ENCODE measurements at regions not wholly inside any gene's neighbourhood (a gene's known extent, or its start where the extent isn't known, plus 50 kb on each side); places are given as distances from the start of the nearest gene placed in this dataset.

DNA sequence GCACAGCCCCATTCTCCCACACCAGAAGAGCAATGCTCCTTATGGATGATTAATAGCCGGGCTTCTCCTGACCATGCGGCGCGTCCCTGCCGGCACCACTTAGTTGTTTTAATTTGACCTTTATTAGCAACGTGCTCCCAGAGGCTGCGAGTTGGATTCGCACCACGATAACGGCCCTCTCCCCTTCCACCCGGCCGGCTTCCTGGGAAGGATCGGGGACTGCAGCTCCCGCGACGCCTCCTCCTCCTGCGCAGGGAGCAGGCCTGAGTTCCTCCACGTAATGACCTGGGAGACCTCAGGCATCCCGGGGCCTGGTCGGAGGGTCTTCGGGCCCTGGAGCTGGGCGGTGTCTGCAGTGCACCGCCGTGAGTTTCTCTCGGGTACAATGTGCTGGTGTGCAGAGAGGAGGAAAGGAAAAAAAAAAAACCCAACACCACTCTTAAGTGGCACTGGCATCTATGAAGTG, 243.3 kb upstream of the TOPAZ1 start:
- H3K9me3 Mint-ChIP-seq: peaks cover 11% of the 10 kb centered on the region
- H3K4me3 Mint-ChIP-seq: peak overlapping the region; percentile 83 to 86 (median 85)
- H3K27me3 Mint-ChIP-seq (ENCODE audit: low read depth): peaks cover 97% of the 10 kb centered on the region
- peaks cover 34% of the 10 kb centered on the region for H3K4me1 Mint-ChIP-seq
- H3K36me3 Mint-ChIP-seq (ENCODE audit: low read depth): no peaks in the 10 kb centered on the region
- H3K27ac Mint-ChIP-seq: no peak overlapping the region
- TF ChIP-seq, protein P1, sequence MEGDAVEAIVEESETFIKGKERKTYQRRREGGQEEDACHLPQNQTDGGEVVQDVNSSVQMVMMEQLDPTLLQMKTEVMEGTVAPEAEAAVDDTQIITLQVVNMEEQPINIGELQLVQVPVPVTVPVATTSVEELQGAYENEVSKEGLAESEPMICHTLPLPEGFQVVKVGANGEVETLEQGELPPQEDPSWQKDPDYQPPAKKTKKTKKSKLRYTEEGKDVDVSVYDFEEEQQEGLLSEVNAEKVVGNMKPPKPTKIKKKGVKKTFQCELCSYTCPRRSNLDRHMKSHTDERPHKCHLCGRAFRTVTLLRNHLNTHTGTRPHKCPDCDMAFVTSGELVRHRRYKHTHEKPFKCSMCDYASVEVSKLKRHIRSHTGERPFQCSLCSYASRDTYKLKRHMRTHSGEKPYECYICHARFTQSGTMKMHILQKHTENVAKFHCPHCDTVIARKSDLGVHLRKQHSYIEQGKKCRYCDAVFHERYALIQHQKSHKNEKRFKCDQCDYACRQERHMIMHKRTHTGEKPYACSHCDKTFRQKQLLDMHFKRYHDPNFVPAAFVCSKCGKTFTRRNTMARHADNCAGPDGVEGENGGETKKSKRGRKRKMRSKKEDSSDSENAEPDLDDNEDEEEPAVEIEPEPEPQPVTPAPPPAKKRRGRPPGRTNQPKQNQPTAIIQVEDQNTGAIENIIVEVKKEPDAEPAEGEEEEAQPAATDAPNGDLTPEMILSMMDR (IDR thresholded peaks at IDR 0.05; ENCODE audit: unreplicated experiment in 3 of 3): no peak

DNA sequence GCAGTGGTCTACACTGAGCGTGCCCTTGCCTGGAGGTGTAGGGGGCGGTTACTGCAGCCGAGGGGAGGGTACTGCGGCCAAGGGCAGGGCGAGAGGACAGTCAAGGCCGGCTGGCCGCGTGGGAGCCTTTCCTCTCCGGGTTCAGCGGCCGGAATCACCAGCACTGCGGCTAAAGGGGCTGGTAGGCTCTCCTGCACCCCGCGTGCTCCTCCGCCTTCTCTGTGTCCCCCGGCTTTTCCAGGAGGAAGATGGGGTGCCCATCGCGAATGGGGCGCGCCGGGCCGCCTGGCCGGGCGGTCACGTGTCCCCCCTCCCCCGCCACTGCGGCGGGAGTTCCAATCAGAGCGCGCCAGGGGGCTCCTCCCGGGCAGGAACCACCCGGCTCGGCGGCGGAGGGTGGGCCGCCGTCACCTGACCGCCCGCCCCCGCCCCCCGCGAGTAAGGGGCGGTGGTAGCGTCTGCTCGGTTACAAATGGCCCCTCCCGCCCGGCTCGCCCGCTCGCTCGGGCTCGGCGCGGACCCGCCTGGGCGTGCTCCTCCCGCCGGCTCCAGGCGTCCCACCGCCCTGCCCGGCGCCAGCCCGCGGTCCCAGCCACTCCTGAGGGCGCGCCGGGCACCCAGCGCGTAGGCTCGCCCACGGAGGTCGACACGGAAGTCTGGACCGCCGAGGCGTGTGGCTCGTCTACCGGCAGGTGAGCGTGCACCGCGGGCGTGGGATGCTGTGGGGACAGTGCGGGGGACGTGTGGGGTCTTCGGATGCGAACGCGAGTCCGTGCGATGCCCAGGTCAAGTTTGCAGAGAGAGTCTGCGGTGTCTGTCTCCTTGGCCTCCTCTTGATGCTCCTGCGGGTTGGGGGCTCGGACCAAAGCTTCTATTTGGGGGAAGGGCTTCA, 242.6 kb upstream of the TOPAZ1 start:
- Mint-ChIP-seq H3K4me3 (peak overlapping the region; percentile 83 to 92 (median 86)), H3K4me1 (peaks cover 34% of the 10 kb centered on the region), H3K27me3 (ENCODE audit: low read depth) (peaks cover 97% of the 10 kb centered on the region), H3K36me3 (ENCODE audit: low read depth) (no peaks in the 10 kb centered on the region), H3K9me3 (peaks cover 4% of the 10 kb centered on the region), H3K27ac (no peak overlapping the region)
- TF ChIP-seq, protein P1 (IDR thresholded peaks at IDR 0.05; ENCODE audit: unreplicated experiment in 3 of 3): no peak

DNA sequence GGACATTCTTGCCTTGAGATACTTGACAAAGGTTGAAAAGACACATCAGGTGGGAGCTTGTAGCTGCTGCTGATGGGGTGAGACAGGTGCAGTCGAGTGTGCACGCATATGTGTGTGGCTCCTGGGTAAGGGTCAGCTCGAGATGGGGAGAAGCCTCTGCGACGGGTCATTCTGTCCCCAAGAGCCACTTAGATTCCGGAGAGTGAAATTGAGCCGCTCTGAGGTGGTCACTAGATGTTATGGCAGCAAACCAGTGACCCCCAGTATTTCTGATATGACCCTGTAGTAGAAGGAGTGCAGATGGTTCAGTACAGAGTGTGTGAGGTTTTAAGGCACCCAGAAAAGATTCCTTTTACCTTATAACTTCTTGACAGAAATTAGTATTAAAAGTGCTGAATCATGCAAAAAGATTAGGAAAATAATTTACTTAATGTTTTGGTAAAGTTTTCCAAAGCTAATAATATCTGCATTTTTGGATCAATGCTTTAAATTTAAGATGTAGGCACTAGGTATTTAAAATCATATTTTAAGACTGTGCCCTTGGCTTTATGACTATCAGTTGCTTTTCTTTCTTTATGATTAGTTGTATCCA, 241.9 kb upstream of the TOPAZ1 start:
- peaks cover 4% of the 10 kb centered on the region for H3K9me3 Mint-ChIP-seq
- no peaks in the 10 kb centered on the region for H3K36me3 Mint-ChIP-seq (ENCODE audit: low read depth)
- H3K4me1 Mint-ChIP-seq: peaks cover 29% of the 10 kb centered on the region
- TF ChIP-seq, protein P1 (IDR thresholded peaks at IDR 0.05; ENCODE audit: unreplicated experiment in 3 of 3): no peak
- H3K4me3 Mint-ChIP-seq: peak overlapping the region; percentile 72 to 92 (median 86)
- H3K27me3 Mint-ChIP-seq (ENCODE audit: low read depth): peaks cover 97% of the 10 kb centered on the region
- no peak overlapping the region for H3K27ac Mint-ChIP-seq

DNA sequence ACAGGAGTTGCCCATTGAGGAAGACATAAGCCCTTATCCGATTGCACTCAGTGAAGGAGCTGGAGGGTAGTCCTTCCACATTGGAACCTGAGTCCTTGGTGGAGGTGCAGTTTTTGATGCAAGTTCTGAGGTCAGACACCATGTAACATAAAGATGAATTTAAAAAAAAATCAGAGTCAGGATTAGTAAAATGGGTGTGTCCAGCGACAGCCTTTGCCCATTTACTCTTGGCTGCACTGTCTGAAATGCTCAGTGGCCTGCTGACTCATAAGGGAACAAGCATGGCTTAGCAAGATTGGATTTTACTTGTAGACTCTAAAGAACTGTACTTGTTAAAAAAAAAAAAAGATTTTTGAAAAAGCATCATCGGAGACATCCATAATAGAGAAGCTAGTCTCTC, 241.1 kb upstream of the TOPAZ1 start:
- peak overlapping the region; percentile 28 to 92 (median 73) for H3K4me3 Mint-ChIP-seq
- H3K9me3 Mint-ChIP-seq: peaks cover 4% of the 10 kb centered on the region
- TF ChIP-seq, protein P1 (IDR thresholded peaks at IDR 0.05; ENCODE audit: unreplicated experiment in 3 of 3): no peak
- no peak overlapping the region for H3K27ac Mint-ChIP-seq
- H3K36me3 Mint-ChIP-seq (ENCODE audit: low read depth): no peaks in the 10 kb centered on the region
- H3K4me1 Mint-ChIP-seq: peaks cover 29% of the 10 kb centered on the region
- peaks cover 93% of the 10 kb centered on the region for H3K27me3 Mint-ChIP-seq (ENCODE audit: low read depth)

DNA sequence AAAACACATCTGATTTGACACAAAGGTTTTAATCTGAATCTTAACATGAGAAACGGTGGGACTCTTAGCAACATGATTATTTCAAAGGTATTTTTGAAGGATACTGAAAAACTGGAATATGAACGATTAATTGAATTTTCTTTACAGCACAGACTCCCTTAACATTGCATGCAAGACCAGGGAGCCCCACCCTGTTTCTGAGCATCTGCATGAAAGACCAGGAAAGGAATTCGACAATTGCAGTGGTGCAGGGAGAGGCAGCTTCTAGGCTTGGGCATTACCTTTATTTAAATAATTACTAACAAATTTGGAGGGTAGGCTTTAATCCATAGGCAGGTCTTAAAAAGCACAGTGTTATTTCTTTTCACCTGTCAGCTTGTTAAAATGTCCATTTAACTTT, 240.6 kb upstream of the TOPAZ1 start:
- H3K9me3 Mint-ChIP-seq: peaks cover 4% of the 10 kb centered on the region
- peaks cover 24% of the 10 kb centered on the region for H3K4me1 Mint-ChIP-seq
- peaks cover 93% of the 10 kb centered on the region for H3K27me3 Mint-ChIP-seq (ENCODE audit: low read depth)
- H3K36me3 Mint-ChIP-seq (ENCODE audit: low read depth): no peaks in the 10 kb centered on the region
- no peak overlapping the region for H3K27ac Mint-ChIP-seq
- H3K4me3 Mint-ChIP-seq: peak overlapping the region in 2 of 3 experiments; percentile 73 to 92
- TF ChIP-seq, protein P1 (IDR thresholded peaks at IDR 0.05; ENCODE audit: unreplicated experiment in 3 of 3): no peak
